Hepatic stellate cell (primary cell): ENCODE measurements at regions not wholly inside any gene's neighbourhood (a gene's known extent, or its start where the extent isn't known, plus 50 kb on each side); places are given as distances from the start of the nearest gene placed in this dataset.

Experiments used
- DNase-seq: peaks from one replicate; pipeline ENCODE4 v3.0.0; 2011; ENCODE audit warnings: low spot score

DNA sequence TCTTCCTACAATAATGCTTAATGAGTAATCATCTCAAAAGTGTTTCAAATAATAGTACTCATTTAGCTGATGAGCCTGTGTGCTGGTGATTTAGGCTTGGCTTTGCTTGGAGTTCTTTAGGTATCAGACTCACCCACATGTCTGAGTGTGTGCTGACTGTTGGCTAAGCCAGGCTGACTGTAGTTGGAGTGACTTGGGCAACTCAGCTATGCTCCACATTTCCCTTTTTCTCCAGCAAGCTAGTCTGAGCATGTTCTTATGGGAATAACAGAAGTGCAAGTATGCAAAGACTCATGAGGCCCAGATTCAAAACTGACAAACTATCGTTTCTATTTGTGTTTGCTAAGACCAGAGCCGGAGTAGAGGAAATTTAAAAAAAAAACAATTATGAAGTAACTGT, 99.0 kb upstream of the ADGRL4 start:
- DNase-seq: no peak

DNA sequence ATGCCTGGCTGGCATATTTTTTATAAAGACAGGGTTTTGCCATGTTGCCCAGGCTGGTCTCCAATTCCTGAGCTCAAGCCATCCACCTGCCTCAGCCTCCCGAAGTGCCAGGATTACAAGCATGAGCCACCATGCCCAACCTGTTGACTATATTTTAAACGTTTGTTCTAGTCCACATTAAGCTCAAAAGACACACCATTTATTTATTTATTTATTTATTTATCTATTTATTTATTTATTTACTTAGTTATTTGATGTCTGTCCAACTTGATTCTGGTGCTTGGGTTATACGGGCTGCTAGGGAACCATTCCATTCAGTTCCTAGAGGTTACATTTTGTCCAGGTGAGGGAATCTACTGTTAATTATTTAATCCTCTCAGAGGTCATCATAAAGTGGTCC, 98.1 kb upstream of the ADGRL4 start:
- no peak for DNase-seq

DNA sequence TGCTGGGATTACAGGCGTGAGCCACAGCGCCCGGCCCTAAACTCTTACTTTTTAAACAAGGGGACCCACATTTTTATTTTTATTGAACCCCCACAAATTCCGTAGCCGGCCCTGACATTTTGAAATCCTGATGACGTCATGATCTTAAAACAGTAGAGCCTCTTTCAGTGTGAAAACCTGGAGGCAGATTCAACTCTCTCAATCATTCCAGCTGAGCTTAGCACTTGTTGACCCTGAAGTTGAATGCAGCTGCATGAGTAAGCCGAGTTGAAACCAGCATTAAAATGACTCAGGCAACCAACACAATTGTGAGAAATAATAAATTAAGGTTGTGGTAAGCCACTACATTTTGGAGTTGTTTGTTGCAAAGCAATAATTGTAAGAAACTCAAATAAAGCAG, 93.9 kb upstream of the ADGRL4 start:
- DNase-seq: no peak

DNA sequence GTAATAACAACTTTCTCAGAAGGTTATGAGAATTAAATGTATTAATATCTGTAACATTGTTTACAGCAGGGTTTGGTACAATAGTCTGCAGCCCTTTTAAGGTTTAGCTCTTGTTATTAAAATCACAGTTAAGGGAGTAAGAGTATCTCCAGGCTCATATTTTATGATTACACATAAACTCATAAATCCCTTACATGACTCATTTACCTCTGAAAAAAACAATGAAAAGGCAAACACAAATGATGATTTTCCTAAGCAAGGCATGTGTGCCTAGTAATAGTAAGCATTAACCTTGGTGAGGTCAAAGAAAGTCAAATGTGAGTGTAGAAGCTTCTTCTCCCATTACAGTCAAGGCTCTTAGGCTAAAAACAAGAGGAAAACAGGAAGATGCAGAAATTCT, 84.5 kb upstream of the ADGRL4 start:
- no peak for DNase-seq

DNA sequence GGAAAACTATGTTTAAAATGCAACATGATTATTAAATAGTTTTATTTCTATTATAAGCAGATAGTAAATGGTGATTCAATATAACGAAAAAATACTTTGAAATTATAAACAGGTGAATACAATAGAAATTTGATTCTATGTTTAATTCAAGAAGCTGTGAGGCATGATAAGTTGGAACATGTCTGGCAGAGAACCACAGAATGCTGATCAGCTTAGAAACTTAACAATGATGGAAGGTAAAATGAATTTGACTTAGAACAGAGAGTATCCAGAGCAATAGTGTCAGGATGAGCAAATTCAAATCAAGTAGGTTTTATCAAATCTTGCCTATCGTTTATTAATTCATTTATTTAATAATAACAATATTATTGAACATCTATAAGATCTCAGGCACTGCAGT, 83.4 kb upstream of the ADGRL4 start:
- no peak for DNase-seq

DNA sequence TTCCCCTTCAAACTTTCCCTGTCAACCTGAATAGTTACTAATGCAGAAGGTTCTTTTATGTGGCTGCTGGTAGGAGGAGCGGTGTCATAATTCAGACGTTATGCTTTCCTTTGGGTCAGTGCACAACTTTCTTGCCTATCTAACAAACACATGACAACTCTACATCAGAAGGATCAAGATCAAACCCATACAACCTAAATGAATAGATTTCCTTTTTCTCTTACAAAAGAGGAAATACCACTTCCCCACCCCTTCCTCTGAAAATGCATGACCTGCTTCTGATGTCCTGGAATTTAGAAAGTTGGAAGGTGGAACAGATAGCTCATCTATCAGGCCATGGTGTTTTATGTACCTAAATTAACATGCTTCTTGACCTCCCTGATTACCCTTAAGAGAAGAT, 75.7 kb upstream of the ADGRL4 start:
- DNase-seq: no peak

DNA sequence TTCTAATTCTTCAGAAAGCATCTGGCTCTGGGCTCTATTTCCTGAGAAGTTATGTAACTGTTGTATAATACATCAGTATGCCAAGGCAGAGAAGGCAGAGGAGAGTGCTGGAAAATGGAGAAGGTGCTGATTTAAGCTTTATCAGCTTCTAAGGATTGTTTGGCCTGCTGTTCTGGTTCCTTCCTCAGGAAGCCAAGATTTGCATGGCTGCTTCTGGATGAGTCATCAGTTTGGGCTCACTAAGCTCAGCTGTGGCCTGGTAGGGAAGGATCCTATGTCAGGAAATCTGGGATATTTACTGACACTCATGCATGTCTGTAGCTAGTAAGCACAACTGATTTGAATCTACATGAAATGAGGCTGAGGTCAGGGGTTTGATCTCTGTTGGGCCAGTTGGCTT, 73.2 kb upstream of the ADGRL4 start:
- peak; percentile 27 for DNase-seq

DNA sequence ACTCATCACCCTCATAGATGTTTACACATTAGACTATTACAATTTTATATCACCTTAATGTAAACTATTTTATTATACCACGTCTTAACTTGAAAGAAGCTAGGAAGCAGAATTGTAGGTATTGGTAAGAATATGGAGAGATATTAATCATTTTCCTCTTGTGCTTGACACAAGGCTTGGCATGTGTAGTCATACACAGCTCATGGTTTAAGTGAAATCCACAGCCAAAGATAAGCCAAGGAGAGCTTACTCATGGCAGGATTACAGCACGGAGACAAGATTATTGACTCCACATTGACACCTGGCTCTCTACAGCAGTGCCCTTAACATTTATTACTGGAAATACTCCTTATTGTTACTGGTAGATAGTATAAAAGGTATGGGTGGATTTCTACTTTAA, 68.4 kb upstream of the ADGRL4 start:
- no peak for DNase-seq

DNA sequence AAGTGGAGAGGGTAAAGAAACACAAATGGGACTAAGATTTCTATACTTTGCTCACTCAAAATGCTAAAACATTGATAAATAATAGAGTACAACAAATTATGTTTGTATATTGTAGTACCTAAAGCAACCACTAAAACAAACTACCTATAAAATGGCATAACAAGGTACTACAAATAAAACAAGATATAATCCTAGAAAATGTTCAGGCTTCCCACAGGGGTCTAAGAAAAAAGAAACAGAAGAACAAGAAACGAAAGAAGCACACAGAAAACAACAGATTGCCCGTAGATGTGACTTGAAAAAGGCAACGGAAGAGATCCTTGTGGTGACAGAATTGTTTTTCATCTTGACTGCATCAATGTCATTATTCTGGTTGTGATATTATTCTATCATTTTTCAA, 63.3 kb upstream of the ADGRL4 start:
- no peak for DNase-seq

DNA sequence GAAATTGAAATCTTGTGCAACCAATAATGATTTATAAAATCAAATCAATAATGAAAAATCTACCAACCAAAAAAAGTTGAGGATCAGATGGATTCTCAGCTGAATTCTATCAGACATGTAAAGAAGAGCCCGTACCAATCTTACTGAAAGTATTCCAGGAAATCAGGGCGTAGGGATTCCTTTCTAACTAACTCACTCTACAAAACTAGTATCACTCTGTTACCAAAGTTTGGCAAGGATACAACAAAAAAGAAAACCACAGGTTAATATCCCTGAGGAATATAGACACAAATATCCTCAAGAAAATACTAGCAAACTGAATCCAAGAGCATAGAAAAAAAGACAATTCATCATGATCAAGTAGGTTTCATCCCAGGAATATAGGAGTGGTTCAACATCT, 52.8 kb upstream of the ADGRL4 start:
- no peak for DNase-seq
